DMS53 treated with DMSO at 0.1 percent for 48 hours (cell line): ENCODE measurements at regions not wholly inside any gene's neighbourhood (a gene's known extent, or its start where the extent isn't known, plus 50 kb on each side); places are given as distances from the start of the nearest gene placed in this dataset.

ENCODE experiments used
- DNase-seq: peaks from one replicate; lab custom pipeline; 2025; ENCODE audit not compliant: unreplicated experiment; lab: John Stamatoyannopoulos, UW

DNA sequence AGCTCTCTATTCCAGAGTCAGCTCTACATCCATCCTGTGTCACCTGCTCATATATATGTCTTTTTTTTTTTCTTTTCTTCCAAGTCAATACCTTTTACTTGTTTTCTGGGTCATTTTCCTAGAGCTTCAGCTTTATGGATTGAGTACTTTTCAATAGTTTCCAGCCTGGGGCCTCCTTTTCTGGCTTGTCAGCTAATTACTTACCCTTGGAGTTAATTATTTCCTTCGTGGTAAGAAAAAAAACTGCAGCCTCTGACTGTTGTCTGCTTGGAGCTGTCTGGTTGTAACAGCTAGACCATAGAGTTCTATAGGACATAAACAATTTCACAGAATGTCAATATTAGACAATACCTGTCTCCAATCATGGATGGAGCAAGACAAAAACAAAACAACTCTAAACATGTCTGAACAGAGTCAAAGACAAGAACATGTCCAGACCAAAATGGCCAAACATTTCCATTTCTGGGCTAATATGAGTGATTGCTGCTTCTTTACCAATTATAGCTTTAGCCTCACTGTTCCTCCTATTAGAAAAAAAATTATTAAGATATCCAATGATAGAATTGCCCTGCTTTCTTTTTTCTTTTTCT, 643.1 kb downstream of the SLC4A3 start:
- DNase-seq: no peak

- DNase-seq: no peak
These were observed 645.2 kb downstream of the SLC4A3 start for GRCh38 chr2:220272656-220273055.

GRCh38 chr2:220273082-220273481, 645.7 kb downstream of the SLC4A3 start:
- DNase-seq: no peak

DNA sequence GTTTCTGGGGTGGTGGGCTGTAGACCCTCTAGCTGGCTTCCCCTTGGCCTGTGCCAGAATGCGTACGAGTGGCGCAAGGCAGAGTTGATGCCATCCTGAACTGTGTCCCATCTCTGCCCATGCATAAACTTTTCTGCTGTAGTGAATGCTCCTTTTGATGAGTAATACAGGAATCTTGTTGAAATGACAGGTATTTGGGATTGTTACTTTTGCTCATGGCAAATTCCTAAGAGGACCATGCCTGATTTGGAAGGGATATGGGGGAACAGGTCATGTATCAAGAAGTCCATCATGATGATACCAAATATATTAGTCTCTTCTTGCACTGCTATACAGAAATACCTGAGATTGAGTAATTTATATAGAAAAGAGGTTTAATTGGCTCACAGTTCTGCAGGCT, 648.0 kb downstream of the SLC4A3 start:
- no peak for DNase-seq

- no peak for DNase-seq
These were observed 649.5 kb downstream of the SLC4A3 start for GRCh38 chr2:220276741-220277444.

DNA sequence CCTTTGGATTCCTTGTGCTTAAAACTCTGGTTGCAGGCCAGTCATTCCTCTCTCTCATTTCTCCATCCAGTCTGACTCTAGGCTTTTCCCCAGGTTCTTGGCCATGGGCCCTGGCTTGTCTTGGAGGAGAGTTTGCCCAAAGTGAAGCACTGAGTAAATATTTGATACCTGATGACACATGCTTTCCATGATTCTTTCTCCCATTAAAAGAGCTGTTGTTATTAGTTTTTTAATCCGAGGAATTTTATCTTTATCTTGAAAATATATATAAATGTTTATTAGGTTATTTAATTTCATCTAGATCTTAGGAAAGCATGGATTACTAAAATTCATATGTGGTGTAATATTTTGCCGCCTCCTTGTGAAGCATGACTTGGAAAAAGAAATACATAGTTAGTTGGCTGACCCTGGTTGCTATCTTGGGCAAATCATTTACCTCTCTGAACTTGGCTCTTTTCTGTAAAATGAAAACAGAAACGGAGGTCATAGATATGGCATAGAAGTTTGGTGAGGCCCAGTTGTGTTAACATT, 650.1 kb downstream of the SLC4A3 start:
- no peak for DNase-seq

DNA sequence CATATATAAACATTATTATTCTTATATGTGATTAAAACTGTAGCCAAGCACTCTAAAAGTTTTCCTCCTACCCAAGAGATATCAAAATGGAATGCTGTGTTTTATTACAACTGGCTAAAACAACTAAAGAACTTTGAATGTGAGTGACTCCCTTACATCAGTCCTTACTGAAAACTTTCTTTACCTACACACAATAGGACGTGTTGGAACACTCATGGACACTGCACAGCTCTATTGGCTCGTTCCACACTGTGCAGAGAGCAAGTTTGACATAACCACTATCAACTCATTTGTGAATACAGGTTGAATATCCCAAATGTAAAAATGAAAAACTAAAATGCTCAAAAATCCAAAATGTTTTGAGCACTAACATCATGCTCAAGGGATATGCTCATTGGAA, 650.6 kb downstream of the SLC4A3 start:
- no peak for DNase-seq

- DNase-seq: no peak
These were observed 651.9 kb downstream of the SLC4A3 start for GRCh38 chr2:220279372-220279771.

GRCh38 chr2:220279840-220280239, 652.4 kb downstream of the SLC4A3 start:
- no peak for DNase-seq

- no peak for DNase-seq
These were observed 653.3 kb downstream of the SLC4A3 start for GRCh38 chr2:220280736-220281135.

GRCh38 chr2:220281771-220282170, 654.3 kb downstream of the SLC4A3 start:
- DNase-seq: no peak

- DNase-seq: no peak
These were observed 654.8 kb downstream of the SLC4A3 start for GRCh38 chr2:220282236-220282635.

GRCh38 chr2:220293966-220294365, 666.5 kb downstream of the SLC4A3 start:
- DNase-seq: no peak

DNA sequence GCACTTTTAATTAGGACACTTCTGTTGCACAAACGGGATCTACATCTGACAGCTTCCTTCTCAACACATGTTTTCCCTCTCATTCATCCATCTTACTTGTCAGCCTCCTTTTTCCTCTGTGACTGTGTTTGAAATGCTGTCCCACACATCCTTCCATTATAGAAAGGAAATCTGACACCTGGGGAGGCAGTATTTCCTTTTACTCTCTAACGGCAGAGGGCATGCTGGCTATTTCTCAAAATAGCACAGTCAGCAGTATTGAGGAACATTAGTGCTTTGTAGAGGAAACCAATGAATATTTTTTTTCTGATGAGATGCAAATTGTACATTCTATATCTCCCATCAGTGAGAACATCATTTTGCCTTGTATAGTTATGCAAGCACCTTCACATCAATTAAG, 668.7 kb downstream of the SLC4A3 start:
- no peak for DNase-seq

GRCh38 chr2:220297093-220297492, 669.7 kb downstream of the SLC4A3 start:
- DNase-seq: no peak

- DNase-seq: no peak
These were observed 673.4 kb downstream of the SLC4A3 start for GRCh38 chr2:220300806-220301205.

GRCh38 chr2:220302756-220303155, 675.3 kb downstream of the SLC4A3 start:
- no peak for DNase-seq

DNA sequence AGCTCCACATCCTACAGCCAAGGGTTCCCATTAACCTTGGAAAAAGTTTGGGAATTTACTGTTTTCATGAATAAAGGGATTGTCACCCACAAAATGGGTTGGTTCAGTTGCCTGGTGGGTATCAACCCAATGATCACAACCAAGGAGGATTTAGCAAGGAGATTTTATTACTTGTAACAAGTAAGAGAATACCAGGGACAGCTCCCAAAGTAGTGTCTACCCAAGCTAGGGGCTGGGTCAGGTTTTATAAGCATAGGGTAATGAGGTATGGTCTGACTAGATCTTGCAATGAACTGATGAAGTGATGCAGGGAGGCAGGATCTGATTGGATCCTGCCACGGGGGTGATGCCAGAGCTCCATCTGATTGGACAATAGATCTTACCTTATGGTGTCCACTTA, 681.8 kb downstream of the SLC4A3 start:
- no peak for DNase-seq

DNA sequence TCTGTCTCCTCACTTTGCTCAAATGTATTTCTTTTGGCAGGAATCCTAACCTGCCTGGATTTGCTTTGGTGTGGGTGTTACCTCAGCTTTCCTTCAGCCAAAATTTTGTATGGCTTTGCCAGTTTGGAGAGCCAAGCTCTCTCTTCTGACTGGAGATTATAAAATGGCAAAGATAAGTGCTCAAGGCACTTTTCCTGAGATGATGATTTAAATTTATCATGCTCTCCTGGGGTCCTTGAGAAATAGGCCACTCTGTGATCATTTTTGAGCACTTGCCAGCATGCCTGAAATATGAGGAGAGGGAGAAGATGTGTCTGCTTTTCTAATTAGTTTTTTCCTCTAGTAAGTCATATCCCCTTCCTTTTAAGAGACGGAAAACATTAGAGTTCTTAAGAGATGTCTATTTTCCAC, 683.0 kb downstream of the SLC4A3 start:
- DNase-seq: no peak

GRCh38 chr2:220315098-220315823, 687.8 kb downstream of the SLC4A3 start:
- no peak for DNase-seq

- DNase-seq: no peak
These were observed 690.6 kb downstream of the SLC4A3 start for GRCh38 chr2:220318037-220318436.

GRCh38 chr2:220318508-220318907, 691.1 kb downstream of the SLC4A3 start:
- no peak for DNase-seq
